GM18508 (cell line): ENCODE measurements at regions not wholly inside any gene's neighbourhood (a gene's known extent, or its start where the extent isn't known, plus 50 kb on each side); places are given as distances from the start of the nearest gene placed in this dataset.
"Not testable (repeated sequence)": the region's sequence is repeated elsewhere in the genome, so short reads cannot be mapped to it uniquely, and the experiment has no call there.

Source experiments
- ATAC-seq: cut with Tn5 transposase; IDR thresholded peaks from one replicate; pipeline ENCODE4 v1.9.1; 2021; ENCODE audit warnings: moderate number of reproducible peaks; ENCODE audit not compliant: insufficient read depth, unreplicated experiment

DNA sequence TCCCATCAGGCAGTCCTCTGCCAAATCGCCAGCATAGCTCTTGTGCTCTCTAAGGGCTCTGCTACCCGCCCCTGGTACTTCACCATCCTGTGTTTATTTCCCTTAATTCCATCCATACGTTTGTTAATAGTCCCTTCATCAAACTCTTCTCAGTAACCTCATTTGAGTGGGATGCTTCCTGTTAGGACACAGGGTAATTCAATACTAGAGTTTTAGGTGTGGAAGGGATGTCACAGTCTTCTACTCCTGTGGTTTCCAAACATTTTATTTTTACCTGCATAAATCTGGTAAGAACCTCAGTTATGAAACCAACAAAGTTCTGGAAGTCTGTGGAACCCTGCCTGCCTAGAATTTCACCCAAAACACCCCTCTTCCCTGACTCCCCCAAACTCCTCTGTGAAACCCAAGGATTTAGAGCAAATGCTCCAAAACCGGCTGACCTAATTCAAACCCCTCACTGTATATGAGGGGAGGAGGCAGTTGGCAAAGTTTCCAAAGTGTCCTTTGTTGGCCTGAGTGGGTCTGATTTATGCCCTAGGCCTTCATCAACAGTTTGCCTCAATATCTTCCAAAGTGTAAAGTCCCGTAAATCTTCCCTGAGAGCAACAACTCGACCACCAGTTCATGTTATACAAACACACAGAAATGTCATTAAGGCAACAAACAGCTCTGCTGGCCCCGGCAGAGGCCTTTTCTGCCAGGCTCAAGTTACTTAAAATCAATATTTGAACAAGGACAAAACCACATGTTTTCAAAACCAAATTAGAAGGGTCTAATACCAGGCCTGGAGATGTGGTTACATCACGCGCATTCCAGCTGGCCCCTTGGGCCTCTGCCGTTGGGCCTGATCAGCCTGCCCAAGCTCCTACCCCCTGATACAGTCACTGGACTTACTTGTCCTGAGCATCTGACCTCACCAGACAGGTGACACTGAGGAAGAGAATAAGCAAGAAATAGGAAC lies 82.4 kb upstream of the FGGY start:
- no peak for ATAC-seq

DNA sequence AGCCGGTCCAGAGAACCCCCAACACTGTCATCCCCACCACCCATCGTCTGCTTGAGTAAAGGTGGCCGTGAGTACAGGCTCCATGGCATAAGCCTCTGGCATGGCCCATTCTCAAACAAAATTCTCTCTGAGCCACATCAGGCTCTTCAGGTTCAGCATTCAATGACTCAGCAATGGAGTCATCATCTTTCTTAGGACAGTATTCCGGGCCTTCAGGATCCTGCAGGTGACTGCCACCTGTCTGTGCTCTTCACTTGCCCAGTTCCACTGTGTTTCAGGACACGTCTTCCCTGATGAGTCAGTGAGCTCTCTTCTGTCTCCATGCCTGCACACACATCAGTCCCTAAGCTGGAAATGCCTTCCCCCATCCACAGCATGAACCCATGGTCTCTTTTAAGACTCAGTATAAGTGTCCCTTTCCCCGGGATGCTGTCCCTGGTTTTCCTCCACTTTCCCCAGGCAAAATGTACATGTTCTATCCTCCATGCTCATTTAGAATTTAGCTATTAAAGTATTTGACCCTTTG lies 81.1 kb upstream of the FGGY start:
- ATAC-seq, result no peak

DNA sequence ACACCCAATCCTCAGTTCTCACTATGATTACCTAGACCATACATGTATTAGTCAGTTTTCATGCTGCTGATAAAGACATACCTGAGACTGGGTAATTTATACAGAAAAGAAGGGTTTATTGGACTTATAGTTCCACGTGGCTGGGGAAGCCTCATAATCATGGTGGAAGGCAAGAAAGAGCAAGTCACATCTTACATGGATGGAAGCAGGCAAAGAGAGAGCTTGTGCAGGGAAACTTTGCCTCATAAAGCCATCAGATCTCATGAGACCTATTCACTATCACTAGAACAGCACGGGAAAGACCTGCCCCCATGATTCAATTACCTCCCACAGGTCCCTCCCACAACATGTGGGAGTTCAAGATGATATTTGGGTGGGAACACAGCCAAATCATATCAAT lies 79.5 kb upstream of the FGGY start:
- ATAC-seq, result not testable (repeated sequence)

DNA sequence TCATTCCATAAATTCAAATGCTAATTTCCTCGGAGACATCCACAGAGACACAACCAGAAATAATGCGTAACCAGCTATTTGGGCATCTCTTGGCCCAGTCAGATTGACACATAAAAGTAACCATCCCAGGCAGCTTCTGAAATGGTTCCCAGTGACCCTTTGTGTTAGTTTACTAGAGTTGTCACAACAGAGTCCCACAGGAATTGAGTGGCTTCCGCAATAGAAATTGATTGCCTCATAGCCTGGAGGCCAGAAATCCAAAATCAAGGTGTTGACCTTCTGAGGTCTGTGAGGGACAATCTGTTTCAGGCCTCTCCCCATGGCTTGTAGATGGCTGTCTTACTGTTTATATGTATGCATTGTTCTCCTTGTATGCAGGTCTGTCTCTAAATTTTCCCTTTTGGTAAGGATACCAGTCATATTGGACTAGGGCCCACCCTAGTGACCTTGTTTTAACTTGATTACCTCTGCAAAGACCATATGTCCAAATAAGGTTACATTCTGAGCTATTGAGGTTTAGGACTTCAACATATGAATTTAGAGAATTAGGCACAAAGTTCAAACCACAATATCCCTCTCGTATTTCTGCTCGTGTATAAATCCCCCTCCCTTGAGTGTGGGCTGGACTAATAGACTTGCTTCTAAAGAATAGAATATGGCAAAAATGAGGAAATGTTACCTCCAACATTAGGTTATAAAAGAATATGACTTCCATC lies 78.2 kb upstream of the FGGY start:
- ATAC-seq, result no peak

DNA sequence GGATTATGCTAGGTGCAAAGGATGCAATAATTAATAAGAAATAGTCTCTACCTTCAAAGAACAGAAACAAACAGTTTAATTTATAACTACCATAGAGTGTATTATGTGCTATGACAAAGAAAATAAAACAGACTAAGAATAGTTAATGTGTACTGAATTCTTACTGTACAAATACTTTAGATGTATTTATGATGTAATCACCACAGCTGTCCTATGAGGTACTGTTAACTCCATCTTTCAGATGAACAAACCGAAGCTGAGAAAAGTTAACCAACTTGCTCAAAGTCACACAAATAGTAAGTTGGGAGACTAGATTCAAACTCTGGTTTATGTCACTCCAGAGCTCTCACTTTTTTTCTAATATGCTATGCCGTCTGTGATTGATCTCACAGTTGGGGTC lies 77.0 kb upstream of the FGGY start:
- no peak for ATAC-seq

DNA sequence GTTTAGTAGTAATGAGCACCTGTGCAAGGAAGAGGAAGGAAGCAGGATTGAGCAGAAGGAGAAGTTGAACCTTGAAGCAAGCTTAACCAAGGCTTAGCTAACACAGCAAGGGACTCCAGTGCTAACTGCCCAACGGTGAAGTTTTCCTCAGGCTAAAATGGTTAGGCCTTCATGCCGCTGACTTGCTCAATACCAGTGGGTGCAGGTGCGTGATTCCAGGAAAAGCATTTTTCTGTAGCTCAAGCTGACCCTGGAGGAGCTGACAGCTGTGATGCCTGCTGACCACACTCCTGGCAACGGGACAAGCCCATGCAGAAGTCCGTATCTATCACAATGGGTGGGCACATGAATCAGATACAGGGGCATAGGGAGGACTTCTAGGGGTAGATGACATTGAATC lies 76.5 kb upstream of the FGGY start:
- no peak for ATAC-seq

DNA sequence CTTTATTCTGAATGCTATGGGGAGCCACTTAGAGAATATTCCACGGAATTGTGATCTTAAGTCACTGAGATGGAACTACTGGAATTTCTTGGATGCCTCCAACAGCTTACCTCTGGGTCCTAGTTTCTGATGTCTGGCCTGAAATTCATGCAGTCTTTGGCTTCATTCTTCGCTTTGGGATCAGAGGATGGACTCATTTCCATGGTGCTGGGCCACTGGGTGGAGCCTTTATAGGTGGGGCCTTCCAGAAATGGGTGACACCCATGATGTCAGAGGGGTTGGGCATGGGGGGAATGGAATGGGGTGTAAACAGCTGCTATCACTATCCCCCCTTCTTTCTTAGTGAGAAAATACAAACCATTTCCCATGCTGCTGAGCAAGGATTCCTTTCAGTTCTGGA lies 73.7 kb upstream of the FGGY start:
- no peak for ATAC-seq

DNA sequence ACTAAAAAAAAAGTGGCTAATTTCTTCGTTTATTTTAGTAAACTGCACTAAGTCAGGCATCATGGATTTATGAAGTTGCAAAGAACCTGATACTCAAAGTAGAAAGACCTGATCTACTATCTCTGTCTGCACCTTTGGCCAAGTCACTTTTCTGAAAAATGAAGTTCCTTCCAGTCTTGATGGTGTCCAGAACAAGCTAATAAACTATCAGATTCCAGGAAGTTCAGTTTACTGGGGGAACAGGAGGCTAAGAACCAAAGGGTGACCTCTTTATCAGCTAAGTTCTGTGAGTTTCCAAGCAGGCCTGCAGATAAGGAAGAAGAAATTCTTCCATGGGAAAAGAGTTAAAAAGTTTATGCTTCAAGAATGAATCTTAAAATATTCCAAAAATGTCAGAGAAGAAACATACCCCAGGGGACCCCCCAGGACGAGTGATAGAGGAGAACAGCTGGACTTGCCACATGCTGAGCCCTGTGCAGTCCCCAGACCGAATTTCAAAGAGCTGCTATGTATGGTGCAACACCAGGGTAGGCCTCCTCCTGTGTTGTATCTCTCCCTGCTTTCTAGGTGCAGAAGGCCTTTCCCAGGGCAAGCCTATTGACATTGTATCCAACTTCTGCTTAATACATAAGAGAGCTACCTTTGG lies 72.8 kb upstream of the FGGY start:
- ATAC-seq, result no peak

DNA sequence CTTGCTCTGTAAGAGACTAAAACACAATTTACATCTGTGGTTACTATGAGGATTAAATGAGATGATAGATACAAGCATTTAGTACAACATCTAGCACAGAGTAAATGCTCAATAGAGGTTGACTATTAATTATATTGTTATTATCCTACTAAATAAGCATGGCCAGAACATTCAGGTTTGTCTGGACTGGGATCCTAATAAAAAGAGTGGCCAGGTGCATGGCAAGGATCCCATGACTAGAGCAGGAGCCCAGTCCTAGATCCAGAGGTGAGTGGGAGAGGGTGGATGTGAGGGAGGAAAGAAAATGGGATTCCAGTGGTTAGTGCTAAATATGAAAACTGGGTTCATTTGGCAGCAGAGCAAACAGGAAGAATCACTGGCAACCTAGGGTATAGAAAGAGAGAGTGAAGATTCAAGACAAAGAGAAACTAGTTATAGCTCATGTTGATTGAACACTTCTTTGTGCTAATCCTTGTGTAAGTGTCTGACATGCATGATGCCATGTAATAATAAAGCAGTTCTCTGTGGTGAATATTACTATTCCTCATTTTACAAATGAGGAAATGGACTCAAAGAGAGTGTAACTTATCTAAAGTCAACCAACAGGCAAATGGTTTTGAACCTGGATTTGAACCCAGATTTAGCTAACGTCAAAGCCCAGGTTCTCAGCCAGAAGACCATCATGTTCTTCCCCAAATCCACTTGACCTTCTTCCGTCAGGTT lies 71.1 kb upstream of the FGGY start:
- no peak for ATAC-seq

DNA sequence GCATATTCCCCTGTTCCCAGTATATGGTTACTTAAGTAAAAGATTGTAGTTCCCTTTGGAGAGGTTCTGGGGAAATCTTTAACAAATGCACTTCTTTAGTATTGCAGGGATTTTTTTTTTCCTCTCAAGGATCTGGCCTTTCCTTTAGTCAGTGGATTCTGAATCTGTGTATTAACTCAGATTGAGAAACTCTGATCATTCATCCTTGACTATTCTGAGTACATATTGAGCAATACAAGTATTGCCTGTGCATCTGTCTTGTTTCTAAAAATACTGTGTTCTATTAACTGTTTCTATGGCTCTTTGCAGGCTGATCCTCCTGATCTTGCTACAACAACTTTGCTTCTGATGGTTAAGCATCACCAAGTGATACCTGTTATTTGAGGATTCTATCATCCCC lies 67.8 kb upstream of the FGGY start:
- ATAC-seq, result no peak

DNA sequence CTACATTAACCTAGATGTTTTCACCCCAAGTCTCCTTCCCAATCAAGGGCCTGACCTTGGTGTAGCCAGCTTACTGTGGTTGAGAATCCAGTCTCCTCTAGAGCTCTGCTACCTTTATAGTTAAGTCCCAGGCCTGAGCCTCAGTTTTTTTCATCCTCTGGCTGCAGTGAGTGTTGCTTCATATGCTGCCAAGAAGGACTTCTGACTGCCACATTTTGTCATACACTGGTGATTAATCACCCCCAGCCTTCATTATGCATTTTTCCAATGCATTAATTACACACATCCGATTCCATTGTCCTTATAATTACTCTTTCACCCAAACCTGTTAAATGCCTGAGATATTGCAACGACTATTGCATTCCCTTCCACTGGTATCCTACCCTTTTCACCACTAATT lies 66.3 kb upstream of the FGGY start:
- ATAC-seq, result no peak

DNA sequence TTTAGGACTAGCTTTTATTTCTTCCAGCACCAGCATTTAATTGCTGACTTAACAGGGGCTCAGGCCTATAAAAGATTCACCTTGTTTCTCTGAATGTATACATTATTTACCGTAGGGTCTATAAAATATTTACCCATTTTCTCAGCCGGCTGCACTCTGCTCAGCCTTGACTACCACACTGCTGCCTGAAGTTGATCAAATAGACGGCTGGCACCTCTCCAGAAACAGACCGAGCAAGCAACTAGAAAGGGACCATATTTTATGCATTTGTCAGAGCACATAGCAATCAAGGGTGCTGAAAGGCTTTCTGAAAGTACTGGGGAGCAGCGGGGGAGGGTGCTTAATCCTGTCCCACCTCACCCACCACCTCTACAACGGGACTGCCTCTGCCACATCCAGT lies 64.7 kb upstream of the FGGY start:
- ATAC-seq, result no peak

DNA sequence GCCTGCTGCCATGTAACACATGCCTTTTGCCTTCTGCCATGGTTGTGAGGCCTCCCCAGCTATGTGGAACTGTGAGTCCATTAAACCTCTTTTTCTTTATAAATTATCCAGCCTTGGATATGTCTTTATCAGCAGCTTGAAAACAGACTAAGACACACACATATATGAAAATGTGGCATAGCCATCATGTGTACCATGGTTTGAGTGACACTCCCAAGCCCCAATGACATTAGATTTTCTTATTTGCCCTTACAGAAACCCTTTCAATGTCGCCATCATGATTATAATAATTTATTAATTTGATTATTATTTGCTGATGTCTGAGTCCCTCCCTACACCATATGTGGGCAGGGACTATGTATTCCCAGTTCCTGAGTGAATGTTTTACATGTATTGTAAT lies 63.5 kb upstream of the FGGY start:
- no peak for ATAC-seq

DNA sequence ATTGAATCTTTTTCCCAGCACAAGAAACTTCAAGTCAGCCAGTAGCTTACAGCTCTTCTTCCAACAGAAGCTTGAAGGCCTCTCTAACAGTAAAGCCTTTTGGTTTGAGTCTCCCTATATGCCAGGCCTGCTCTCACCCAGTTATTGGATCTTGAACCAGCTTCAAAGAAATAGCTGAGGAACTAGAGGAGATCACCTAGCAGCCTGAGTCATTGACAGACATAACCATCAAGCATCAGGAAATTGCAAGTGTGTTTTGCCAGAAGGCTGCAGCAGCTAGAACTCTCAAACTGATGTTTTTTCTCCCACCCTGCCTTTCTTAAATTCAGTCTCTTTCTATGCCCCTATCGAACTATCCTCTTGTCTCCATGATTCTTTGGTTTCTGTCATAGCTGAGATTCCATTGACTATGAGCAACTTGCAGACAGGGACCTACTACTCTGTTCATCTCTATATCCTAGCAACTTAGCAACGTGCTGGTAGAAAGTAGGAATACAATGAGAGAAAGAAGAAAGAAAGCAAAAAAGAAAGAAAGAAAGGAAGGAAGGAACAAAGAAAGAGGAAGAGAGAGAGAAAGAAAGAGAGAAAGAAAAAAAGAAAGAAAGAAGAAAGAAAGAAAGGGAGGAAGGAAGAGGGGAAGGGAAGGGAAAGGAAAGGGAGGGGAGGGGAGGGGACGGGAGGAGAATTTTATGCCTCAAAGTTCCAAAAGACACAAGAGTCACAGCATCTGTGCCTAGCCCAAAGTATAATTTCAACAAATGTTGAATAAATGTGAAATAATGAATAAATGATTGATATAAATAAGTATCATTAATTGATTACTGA lies 60.0 kb upstream of the FGGY start:
- ATAC-seq, result no peak

DNA sequence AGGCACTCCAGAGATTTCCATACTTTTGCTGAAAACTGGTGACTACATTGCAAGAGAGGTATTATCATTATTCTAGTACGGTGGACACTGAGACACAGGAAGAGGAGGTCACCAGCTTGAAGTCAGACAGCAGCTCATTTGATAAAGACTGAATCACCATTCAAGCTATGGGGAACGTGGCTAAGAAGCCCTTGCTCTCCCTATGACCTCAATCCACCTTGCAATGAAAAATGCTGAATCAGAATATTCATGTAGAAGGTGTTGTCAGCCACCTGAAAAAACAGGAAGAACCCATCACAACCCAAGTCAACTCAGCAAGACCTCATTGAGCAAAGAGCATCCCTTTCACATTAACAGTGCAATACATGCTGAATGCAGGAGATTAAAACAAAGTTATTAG lies 59.0 kb upstream of the FGGY start:
- ATAC-seq, result no peak

DNA sequence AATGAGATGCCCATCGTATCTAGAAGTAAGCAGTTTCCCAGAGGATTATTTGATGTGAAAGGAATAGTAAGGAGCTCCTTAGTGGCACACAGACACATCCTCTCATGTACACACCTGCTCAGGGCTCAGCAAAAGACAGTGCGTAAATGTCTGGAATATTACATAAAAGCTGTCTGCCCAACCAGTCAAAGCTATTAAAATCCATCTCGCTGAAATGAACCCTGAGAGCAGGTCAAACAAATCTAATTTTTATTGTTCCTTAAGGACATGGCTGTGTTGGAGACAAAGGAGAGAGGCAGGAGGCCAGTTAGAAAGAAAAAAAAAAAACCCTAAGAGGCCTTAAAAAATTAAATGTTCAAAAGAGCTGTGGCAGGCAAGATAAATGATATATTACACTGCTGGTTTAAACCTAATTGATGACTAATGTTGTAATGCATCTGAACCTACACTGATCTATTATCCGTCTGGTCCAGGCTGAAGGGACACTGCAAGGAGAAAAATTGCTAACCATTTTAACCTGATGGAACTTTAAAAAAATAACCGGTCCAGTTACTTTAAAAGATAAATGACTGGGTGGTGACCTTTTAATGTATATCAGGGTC lies 58.5 kb upstream of the FGGY start:
- ATAC-seq, result no peak

DNA sequence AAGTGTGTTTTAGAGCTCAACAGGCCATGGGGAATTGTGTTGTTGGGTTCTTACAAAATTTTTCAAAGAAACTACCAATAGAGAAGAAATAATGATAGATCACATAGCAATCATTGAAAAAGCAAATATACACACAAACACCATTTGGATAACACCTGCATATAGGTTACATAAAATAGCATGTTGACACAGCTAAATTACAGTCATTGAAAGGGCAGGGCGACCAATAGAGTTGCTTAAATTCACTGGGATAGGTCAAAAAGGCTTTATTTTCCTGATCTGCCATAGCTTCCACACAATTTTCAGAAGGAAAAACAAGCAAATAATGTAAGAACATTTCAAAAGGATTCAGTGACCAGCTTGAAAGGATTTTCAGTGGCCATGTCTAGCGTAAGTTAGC lies 57.9 kb upstream of the FGGY start:
- ATAC-seq, result no peak

DNA sequence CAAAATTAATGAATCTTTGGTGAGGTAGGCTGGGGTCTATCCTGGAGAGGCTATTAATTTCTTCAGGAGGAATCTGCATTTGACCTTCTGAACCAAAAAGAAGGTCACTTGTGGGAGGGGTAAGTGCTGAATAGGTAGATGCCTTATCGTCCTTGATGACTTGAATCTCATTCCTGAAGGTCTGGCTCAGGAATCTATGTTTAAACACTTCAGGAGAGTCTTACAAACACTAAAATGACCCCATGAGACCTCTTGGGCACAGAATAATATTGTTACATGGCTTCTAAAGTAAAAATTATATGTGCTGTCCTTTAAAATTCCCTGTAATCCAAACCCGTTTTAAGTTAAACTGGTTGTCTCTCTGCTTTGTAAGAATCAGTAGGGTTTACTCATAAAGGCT lies 55.0 kb upstream of the FGGY start:
- no peak for ATAC-seq

DNA sequence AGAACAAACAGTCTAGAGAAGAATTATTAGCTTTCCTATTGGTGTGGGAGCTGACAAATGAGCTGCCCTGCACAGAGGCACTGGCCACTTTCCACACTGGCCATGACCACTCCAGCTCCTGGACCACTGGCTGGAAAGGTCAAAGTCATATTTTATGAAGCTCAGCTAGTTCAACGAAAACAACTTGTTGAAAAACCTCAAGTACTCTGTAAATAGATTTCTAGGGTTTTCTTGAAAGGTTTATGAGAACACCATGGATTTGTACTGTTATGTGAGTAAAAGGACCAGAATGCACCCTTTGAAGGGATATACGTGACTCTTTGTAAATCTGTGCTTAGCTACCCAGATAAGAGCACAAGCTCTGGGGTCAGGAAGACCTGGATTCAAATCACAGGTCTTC lies 54.5 kb upstream of the FGGY start:
- ATAC-seq, result no peak
